ENCODE measurements at regions not wholly inside any gene's neighbourhood (a gene's known extent, or its start where the extent isn't known, plus 50 kb on each side); places are given as distances from the start of the nearest gene placed in this dataset.
"Not testable (repeated sequence)": the region's sequence is repeated elsewhere in the genome, so short reads cannot be mapped to it uniquely, and the experiment has no call there.

- DNase-seq (ENCODE audit: low spot score): no peak
Observed at GRCh38 chr22:34743110-34743751, 322.7 kb upstream of the ISX start.

DNA sequence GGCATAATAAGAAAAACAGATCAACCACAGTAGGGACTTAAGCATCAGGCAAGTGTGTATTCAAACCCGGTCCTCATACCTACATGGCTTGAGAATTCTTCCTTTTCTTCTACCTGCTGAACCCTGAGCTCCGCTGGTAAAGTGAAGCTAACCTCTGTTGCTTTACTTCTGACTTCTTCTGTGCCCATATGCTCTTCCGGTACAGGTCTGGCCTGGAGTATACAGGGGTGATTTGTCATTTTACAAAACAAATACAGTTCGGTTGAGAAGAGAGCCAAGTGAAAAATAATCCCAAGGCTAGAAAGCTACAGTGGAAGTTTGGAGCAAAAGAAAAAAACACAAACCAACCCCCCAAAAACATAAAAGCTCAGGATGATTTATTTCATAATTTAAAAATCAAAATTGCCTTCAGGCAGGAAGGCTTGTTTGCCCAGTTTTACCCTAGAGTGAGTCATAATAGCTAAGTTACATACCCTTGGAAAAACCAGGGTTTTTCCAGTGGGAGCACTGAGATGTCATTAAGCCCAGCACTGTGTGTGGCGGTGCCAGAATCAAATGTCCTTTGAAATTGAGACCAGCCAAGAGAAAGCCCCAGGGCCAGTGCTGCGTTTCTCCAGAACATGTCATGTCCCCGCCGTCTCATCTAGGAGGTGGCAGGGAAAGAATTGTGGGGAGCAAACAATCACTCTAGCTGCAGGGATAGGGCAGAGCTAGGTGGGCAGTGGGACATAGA lies 305.5 kb upstream of the ISX start:
- DNase-seq (ENCODE audit: low spot score): no peak

- no peak for DNase-seq (ENCODE audit: low spot score)
Observed at GRCh38 chr22:34761111-34761510, 304.8 kb upstream of the ISX start.

DNA sequence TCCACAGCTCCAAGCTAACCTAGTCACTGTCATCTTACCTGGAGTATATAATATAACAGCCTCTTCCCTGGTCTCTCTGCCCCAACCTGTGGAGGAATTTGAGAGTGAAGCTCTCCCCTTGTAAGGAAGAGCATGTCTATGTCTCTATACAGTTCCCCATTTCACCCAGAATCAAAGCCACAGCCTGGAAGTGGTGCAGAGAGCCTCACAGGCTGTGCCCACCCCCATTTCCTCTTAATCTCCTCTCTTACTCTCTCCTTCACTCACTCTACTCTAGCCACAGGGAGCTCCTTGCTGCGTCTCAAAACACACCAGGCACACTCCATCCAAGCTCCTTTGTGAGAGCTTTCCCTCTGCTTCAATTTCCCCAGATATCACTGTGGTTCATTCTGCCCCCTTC lies 302.5 kb upstream of the ISX start:
- no peak for DNase-seq (ENCODE audit: low spot score)

GRCh38 chr22:34765115-34765514 lies 300.8 kb upstream of the ISX start:
- no peak for DNase-seq (ENCODE audit: low spot score)

- no peak for DNase-seq (ENCODE audit: low spot score)
Observed at GRCh38 chr22:34769361-34769760, 296.6 kb upstream of the ISX start.

GRCh38 chr22:34776817-34777216 lies 289.1 kb upstream of the ISX start:
- no peak for DNase-seq (ENCODE audit: low spot score)

DNA sequence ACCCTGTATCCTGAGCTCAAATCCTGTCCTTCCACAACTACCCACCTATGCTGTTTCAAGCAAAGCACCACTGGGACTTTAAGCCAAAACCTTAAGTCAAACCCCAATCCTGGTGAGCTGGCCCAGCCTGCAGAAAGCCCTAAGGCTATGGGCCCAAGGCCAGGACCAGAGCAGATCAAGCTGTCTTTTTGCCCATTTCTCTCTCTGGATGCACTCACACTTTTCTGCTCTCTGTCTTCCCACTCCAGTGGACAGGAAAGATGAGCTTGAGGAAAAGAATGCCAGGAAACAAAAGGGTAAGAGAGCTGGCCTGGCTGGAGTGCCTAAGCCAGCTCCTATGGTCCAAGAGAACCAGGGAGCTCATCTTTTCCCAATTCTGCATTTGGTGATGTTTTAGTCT lies 284.3 kb upstream of the ISX start:
- DNase-seq (ENCODE audit: low spot score): no peak

GRCh38 chr22:34783436-34783835 lies 282.5 kb upstream of the ISX start:
- DNase-seq (ENCODE audit: low spot score): no peak

DNA sequence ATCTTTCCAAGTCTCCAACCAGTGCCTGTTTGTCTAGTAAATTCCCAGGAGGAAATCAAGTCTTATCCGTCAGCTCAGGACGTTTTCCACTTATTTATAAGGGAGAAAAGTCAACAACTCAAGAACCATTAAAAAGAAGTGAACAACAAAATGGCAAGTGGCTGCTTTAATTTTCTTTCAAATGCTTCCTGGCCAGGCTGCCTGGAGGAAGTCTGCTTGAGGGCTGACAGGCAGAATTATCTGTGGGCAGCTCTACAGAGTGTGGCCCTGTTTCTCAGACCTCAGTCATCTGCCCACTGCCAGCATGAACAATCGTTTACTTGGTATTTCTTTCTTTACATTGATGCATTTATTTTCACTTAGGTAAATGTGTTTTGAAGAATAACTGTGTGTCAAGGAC lies 281.9 kb upstream of the ISX start:
- DNase-seq (ENCODE audit: low spot score): no peak

- no peak for DNase-seq (ENCODE audit: low spot score)
Observed at GRCh38 chr22:34797826-34798225, 268.1 kb upstream of the ISX start.

DNA sequence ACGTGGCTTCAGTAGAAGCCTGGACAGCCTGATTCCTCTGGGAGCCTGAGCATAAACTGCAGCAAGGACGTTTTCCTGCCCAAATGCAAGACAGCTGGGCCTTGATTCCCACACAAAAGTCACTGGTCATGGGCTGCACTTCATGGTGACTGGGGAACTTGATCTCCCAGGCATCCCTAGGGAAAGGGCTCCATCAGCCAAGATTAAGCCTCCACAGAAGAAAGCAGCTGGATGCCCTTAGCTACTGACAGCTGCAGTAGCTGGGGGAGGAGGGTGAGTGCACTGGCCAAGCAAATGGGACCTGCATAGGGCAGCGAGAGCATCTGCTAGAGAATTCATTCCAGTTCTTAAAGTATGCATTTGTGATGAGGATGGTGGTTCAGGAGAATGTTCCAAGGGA lies 267.4 kb upstream of the ISX start:
- no peak for DNase-seq (ENCODE audit: low spot score)

DNA sequence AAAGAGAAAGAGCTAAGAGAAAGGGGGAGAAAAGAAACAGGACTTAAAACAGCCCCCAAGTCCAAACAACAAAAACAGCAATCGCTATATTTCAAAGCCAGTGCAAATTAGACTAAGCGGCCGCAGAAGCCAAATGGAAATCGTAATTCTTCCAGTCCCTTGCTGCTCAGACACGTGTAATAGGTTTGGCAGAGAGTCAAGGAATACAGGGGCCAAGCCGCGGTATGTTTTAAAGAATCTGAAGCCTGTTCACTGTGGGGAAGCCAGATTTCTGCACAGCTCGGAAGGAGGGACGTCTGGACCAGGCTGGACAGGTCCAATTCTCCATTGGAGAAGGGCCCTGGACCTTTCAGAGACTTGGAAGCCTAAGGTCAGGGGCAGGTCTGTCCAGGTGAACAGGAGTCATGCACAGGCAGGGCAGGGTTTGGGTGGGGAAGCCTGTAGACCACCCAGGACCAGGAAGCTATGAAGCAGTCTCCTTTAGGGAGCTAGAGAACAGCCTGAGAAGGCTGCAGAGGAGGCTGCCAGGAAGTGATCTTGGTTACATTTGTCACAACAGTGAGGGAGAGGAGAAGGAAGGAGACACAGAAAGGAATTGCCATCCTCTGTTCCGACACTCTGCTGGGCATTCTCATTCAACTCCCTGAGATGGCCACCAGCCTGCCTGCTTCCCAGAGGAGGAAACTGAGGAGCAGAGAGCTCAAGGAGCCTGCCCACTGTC lies 265.5 kb upstream of the ISX start:
- no peak for DNase-seq (ENCODE audit: low spot score)

GRCh38 chr22:34801221-34801620 lies 264.7 kb upstream of the ISX start:
- DNase-seq (ENCODE audit: low spot score): no peak

GRCh38 chr22:34804091-34804490 lies 261.9 kb upstream of the ISX start:
- DNase-seq (ENCODE audit: low spot score): no peak

- no peak for DNase-seq (ENCODE audit: low spot score)
Observed at GRCh38 chr22:34804604-34805003, 261.4 kb upstream of the ISX start.

DNA sequence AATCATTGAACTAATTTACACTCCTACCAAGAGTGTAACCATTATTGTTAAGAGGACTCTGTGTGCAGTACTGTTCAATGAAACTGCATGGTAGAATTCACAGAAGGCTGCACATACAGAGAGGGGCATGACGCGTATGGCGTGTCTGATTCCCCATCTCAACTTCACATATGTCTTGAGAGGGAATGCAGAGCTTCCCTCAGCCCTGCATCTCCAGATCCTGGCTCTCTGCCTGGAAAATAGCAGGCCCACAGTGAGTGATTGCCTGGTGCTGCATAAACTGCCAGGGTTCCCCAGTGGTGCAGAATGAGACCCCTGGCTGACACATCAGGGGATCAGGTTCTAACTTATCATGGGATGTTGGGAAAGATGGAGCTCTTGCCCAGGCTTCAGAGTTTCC lies 260.2 kb upstream of the ISX start:
- DNase-seq (ENCODE audit: low spot score): no peak

GRCh38 chr22:34808618-34809017 lies 257.3 kb upstream of the ISX start:
- DNase-seq (ENCODE audit: low spot score): no peak

GRCh38 chr22:34812631-34813030 lies 253.3 kb upstream of the ISX start:
- DNase-seq (ENCODE audit: low spot score): no peak

DNA sequence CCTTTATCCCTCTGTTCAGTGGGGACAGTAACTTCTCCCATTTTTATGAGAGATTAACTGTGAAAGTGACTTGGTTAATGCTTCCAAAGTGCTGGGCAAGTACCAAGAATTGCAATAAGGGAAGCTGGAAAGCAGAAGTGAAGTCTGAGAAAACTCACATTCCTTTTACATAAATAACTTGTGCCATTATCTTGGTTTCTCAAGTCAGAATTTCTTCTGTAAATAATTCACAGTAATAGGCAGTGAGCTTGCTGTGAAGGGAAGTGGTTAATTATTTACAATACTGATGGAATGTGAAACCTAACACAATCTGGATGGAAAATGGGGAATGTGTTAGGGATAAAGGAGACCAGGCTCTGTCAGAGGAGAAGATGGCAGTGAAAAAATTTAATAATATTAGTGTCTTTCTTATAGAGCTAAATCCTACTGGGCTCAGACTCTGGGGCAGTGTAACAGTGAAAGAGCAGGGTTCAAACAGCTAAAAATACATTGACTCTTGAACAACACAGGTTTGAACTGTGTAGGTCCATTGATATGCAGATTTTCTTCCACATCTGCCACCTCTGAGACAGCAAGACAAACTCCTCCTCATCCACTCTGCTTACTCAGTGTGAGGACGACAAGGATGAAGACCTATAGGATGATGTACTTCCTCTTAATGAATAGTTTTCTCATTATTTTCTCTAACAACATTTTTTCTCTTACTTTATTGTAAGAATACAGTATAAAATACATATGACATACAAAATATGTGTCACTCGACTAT lies 251.5 kb upstream of the ISX start:
- DNase-seq (ENCODE audit: low spot score): no peak

DNA sequence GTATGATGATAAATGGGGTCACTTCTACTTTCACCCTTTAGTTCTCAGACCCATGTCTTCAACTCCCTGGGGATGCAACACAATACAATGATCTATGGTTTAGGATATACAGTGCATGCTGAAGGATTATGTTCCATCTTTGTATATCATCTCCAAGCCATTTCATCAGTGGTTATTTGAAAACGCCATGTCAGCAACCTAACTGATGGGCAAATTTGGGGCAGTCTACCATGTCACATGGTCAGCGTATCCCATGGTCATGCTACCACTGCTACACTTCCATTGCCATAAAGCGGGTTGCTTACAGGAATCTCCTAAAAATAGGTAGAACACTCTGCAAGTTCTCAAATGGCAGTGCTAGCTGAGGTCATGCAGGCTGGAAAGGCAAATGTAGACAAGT lies 236.5 kb upstream of the ISX start:
- DNase-seq (ENCODE audit: low spot score): no peak

DNA sequence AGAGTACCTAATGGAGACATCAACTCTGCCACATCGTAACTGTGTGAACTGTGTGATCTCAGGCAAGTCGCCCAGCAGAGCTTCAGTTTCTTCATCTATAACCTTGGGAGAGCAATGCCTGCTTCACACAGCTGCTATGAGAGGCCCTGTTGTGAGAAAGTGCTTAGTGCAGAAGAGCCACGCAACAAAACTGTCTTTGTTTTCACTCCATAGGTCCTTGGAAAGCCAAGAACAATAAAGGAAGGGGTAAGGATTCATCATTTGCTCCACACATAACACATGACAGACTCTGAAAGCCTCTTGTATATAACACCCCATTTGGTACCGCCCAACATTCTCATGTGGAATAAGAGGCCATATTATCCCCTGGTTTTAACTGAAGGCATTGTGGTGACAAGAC lies 231.9 kb upstream of the ISX start:
- no peak for DNase-seq (ENCODE audit: low spot score)

DNA sequence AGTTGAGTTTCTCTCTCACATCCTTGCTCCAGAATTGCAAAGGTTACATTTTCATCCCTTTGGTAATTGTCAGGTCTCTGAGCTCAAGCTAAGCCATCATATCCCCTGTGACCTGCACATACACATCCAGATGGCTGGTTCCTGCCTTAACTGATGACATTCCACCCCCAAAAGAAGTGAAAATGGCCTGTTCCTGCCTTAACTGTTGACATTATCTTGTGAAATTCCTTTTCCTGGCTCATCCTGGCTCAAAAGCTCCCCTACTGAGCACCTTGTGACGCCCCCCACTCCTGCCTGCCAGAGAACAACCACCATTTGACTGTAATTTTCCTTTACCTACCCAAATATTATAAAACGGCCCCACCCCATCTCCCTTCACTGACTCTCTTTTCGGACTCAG lies 231.4 kb upstream of the ISX start:
- not testable (repeated sequence) for DNase-seq (ENCODE audit: low spot score)

All from AG08396 (cell line).